ENCODE measurements at regions not wholly inside any gene's neighbourhood (a gene's known extent, or its start where the extent isn't known, plus 50 kb on each side); places are given as distances from the start of the nearest gene placed in this dataset.

- H3K27me3 Mint-ChIP-seq (ENCODE audit: low read depth in 3 of 3), result peaks cover 0 to 3% (median 0%) of the 10 kb centered on the region in 3 donors
- H3K79me2 ChIP-seq (ENCODE audit: insufficient read depth, low read length), result no peaks in the 10 kb centered on the region
- no peaks in the 10 kb centered on the region for H3K9me3 ChIP-seq (replicated peaks in 1 of 2; ENCODE audit: control insufficient read depth in 1 of 2, insufficient read depth in 1 of 2, low read length in 2 of 2)
- no CpG with 5 or more reads among the region's 1 CpG for whole genome bisulfite sequencing (ENCODE audit: insufficient coverage)
- H3K4me1 ChIP-seq (ENCODE audit: control insufficient read depth in 1 of 2, insufficient read depth in 2 of 2, low read length in 2 of 2), result no peaks in the 10 kb centered on the region
- H3K4me2 ChIP-seq (replicated peaks; ENCODE audit: extremely low read depth, low read length, poor library complexity, severe bottlenecking), result no peak overlapping the region
- TF ChIP-seq CTCF (IDR thresholded peaks at IDR 0.05), result no peak
- H2AFZ ChIP-seq (ENCODE audit: insufficient read depth, low read depth, low read length, poor library complexity, severe bottlenecking), result no peak overlapping the region
- no peaks in the 10 kb centered on the region for H3K36me3 Mint-ChIP-seq
- no peaks in the 10 kb centered on the region for H4K20me1 ChIP-seq (ENCODE audit: insufficient read depth, low read length)
- intact Hi-C loops (cut with micrococcal nuclease), result no loop called here
- no peaks in the 10 kb centered on the region for H3K4me1 Mint-ChIP-seq
- H3K9ac ChIP-seq (ENCODE audit: insufficient read depth, low read length, poor library complexity, severe bottlenecking), result no peak overlapping the region
- H3K4me3 Mint-ChIP-seq, result no peak overlapping the region
- no peaks in the 10 kb centered on the region for H3K36me3 ChIP-seq (replicated peaks in 1 of 2; ENCODE audit: control insufficient read depth in 1 of 2, insufficient read depth in 2 of 2, low read length in 2 of 2)
- no peak overlapping the region for H3K4me3 ChIP-seq (replicated peaks in 1 of 3; ENCODE audit: low read depth in 2 of 3, low read length in 3 of 3)
- no peak overlapping the region for H3K27ac Mint-ChIP-seq
- H3K27me3 ChIP-seq (ENCODE audit: control insufficient read depth in 2 of 2, insufficient read depth in 2 of 2, low read length in 2 of 2), result no peaks in the 10 kb centered on the region
- peaks cover 0 to 6% (median 0%) of the 10 kb centered on the region in 7 donors for H3K9me3 Mint-ChIP-seq
- DNase-seq, result no peak
- no peak overlapping the region for H3K27ac ChIP-seq (ENCODE audit: low read depth in 1 of 2, low read length in 2 of 2)
Measured at GRCh38 chr4:137599734-137600133, 67.4 kb upstream of the PCDH18 start.

GRCh38 chr4:137597752-137598430, 65.6 kb upstream of the PCDH18 start:
- Mint-ChIP-seq H3K9me3 (peaks cover 0 to 6% (median 0%) of the 10 kb centered on the region in 7 donors), H3K4me3 (no peak overlapping the region), H3K4me1 (no peaks in the 10 kb centered on the region), H3K36me3 (no peaks in the 10 kb centered on the region), H3K27ac (no peak overlapping the region), H3K27me3 (ENCODE audit: low read depth in 3 of 3) (peaks cover 0 to 3% (median 0%) of the 10 kb centered on the region in 3 donors)
- H3K79me2 ChIP-seq (ENCODE audit: insufficient read depth, low read length), result no peaks in the 10 kb centered on the region
- H3K9me3 ChIP-seq (replicated peaks in 1 of 2; ENCODE audit: control insufficient read depth in 1 of 2, insufficient read depth in 1 of 2, low read length in 2 of 2), result no peaks in the 10 kb centered on the region
- H3K4me2 ChIP-seq (replicated peaks; ENCODE audit: extremely low read depth, low read length, poor library complexity, severe bottlenecking), result no peak overlapping the region
- no peak overlapping the region for H3K27ac ChIP-seq (ENCODE audit: low read depth in 1 of 2, low read length in 2 of 2)
- intact Hi-C loops (cut with micrococcal nuclease), result no loop called here
- no peak for DNase-seq
- H4K20me1 ChIP-seq (ENCODE audit: insufficient read depth, low read length), result no peaks in the 10 kb centered on the region
- H3K4me3 ChIP-seq (replicated peaks in 1 of 3; ENCODE audit: low read depth in 2 of 3, low read length in 3 of 3), result no peak overlapping the region
- no peaks in the 10 kb centered on the region for H3K4me1 ChIP-seq (ENCODE audit: control insufficient read depth in 1 of 2, insufficient read depth in 2 of 2, low read length in 2 of 2)
- TF ChIP-seq CTCF (IDR thresholded peaks at IDR 0.05), result no peak
- H3K36me3 ChIP-seq (replicated peaks in 1 of 2; ENCODE audit: control insufficient read depth in 1 of 2, insufficient read depth in 2 of 2, low read length in 2 of 2), result no peaks in the 10 kb centered on the region
- no peak overlapping the region for H3K9ac ChIP-seq (ENCODE audit: insufficient read depth, low read length, poor library complexity, severe bottlenecking)
- no peak overlapping the region for H2AFZ ChIP-seq (ENCODE audit: insufficient read depth, low read depth, low read length, poor library complexity, severe bottlenecking)
- WGBS (ENCODE audit: insufficient coverage), result 17% methylated on average over 1 of the region's 3 CpGs
- H3K27me3 ChIP-seq (ENCODE audit: control insufficient read depth in 2 of 2, insufficient read depth in 2 of 2, low read length in 2 of 2), result no peaks in the 10 kb centered on the region
